Endometrial microvascular endothelial cells (primary cell): ENCODE measurements at regions not wholly inside any gene's neighbourhood (a gene's known extent, or its start where the extent isn't known, plus 50 kb on each side); places are given as distances from the start of the nearest gene placed in this dataset.
"Not testable (repeated sequence)": the region's sequence is repeated elsewhere in the genome, so short reads cannot be mapped to it uniquely, and the experiment has no call there.

ENCODE experiments used
- in situ Hi-C: cut with HindIII; loops from 2 replicates; pipeline ENCODE4 v1.10.0; 2017; ENCODE audit warnings: low sequenced_read_pairs, low pct_unique_long_range_greater_than_20kb; ENCODE audit errors: inconsistent ontology term

DNA sequence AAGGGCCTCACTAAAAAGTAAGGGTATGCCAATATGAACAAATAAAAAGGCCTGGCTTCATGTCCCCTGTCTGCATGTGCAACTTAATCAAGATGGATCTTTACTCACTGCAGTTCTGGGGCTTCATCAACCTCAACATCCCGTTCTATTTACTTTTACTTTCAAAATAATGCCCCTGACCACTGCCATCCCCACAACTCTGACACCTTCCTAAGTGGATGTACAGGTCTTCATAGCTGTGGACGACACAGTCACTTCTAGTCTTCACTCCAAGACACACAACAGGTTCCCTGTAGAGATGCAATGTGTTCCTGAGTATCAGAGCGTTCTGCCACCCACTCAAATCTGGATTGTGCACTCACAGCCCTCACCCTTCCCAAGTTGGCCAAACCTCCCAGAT, 136.1 kb downstream of the ENC1 start:
- in situ Hi-C loops = no loop called here

DNA sequence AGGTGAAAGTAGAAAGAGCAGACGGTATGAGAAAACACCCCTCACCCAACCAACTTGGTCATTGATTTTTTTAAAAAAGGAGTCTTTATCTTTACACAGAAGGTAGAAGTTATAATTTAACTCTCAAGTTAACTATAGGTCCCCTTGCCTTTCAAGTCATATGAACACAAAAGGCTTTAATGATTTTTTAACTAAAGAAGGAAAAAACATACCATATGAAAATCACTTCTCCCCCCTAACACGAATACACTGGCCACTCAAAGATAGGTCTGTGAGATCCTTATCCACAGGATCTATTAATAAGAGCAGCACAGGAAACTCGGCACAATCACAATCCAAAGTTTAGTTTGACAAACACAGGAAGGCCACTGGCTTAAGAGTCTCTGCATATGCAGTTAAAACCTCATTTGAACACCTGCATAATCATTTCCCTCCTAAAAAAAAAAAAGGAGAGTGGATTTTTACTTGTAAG, 138.0 kb downstream of the ENC1 start:
- in situ Hi-C loops = no loop called here

DNA sequence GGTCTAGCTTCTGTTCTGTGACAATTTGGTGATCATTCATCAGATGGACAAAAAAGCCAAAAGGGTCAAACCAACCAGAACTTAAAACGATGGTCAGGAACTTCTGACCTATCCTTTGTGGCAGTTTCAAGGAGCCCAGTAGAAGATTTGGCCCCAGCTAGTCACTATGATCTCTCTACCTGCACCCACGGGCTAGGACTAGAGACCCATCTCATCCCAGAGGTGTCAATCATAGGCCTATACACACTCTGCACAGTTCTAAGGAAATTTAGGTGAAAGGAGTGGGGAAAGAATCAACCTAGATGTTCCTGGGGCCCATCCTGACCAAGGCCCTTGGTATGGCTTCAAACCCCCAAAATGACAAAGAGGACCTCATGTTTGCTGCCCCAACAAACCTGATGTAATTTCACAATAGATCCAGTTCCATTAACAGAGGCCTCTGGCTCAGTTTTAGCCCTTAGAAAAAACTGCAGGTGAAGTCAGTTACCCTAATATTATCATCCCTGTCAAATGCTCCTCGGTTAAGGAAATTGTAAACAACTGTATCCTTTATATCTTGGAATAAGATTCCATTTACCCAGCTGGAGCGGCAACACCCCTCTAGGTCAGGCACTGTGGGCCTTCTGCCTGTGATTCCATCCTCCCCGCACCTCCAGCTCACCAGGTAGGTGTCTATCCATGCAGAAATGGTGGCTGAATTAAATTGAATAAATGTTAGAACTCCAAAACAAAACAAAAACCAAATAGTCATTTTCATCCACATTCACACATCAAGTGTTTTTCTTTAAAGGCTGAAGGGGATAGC, 138.7 kb downstream of the ENC1 start:
- in situ Hi-C loops = no loop called here

DNA sequence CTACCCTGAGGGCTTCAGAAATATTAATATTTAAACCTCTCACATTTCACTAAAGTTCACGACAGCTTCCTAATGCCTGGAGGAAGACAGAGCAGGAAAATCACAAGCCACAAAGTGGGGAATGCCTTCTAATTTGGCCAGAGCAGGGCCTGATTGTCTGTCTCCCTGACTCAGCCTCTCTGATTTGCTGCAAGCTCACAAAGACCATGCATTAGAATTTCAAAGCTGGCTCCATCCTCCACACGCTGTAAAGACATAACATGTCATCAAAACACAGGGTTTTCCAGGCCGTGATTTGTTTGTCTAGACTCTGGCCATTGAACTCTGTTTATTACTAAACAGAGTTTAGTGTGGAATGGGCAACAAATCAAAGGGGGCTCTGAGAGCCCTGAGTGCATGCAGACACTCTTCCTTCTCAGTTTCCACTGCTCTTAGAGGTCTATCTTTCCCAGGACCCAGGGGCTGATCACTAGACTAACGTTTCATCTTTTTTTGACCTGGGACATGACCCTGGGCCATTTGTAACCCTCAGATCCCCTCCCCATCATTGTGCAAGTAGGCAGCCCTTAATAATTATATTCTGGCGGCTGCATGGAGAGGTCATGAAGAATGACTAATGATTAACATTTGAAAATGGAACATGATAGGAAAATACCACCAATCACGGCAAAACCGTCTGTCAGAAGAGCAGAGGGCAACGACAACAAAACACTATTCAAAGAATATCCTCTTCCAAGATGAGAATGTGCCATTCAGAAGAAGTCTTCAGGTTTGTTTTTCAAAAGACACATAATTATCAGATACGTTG, 140.2 kb downstream of the ENC1 start:
- in situ Hi-C loops = no loop called here

DNA sequence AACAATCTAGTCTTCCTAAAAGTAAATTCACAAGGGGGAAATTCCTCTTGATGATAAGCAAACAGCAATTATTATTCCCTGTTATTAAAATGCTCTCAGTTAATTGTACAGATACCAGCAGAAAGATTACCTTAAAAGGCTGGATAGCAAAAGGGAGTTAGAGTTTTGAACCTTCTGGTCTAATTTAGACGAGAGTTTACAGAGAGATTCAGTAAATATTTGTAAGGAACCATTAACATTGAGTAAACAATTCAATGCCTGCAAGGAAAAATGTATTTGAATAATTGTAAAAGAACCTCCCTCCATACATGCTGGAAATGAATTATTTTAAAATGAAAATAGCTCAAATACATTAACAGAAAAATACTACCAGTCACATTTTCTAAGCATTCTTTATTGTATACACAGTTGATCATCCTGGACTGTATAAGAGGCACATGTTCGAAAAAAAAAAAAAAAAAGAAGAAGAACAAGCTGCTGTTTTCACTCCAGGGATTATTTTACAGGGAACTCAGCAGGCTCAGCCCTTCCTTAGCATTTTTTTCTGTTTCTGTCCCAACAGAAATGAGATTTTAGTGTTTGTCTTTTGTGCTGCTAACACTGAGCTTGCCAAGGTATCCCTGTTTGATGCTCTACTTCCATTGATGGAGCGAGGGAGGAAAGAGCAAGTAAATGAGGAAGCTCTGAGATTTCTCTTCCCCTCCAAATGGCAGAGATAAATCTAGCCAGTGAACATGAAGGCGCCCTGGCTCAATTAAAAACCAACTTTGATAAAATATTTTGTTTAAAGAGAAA, 141.1 kb downstream of the ENC1 start:
- in situ Hi-C loops = no loop called here

DNA sequence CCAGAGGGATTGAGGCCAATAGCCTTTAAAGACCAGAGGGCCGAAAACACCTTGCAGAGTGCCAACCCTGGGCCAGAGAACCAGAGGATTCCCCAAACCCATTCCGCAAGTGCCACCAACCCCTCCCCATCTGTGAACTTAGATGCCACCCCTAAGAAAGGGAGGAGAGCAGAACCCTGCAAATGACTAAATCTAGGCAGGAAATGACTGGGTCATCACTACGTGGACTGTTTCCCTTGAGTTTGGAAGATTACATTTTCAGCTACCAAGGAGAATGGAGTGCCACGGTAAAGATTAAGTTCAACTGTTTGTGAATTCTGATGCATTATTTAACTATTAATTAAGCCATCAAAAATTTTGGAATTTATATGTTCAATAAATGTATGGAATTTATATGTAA, 142.8 kb downstream of the ENC1 start:
- in situ Hi-C loops = no loop called here

DNA sequence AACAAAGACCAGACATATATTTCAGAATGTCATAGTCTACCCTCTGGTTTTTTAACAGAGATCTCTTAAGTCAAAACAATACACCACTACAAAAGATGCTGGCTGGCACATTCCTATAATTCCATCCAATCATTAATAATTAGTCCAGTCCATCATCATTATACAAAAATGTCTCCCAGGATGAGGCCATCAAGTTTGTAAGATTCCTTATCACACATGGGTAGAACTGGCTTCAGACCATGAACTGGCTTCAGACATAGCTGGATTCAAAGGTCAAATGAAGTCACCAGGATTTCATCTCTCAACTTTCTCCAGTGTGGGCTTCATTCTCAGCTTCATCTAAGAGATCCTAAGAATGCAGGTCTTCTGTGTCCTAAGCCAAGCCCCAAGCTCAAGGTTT, 147.1 kb downstream of the ENC1 start:
- in situ Hi-C loops = no loop called here

DNA sequence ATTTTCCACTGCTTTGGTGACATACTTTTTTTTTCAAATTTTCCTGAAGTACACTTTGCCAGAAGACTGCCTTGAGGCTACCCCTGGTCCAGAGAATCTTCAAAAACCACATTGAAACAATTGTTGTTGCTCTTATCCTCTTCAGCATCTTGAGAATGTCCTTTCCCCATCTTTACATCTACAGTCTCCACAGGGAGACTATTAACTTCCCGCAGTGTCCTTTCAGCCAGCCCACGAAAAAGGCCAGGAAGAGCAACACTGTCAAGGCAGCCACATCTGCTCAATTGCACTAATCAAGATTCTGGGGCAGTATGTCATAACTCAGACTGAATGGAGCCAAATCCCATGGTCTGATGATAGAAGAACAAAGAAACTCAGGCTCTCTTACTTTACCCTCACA, 148.3 kb downstream of the ENC1 start:
- in situ Hi-C loops = no loop called here

DNA sequence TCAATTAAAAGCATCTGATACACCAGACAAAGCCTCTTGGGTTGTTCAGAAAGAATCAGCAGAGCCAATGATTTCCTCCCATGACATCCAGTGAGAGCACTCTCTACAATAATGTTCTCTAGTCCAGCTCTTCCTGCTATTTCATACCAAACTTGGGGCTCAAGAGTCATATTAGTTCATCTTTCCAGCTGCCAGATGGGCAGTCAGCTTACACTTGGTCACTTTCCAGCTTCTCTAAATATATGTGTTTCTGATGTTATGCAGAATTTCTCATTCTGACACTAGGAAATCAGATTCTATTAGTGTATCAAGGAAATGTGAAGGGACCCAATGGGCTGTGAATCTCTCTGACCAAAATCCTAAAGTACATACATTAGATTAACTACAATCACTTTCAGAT, 148.9 kb downstream of the ENC1 start:
- in situ Hi-C loops = no loop called here

DNA sequence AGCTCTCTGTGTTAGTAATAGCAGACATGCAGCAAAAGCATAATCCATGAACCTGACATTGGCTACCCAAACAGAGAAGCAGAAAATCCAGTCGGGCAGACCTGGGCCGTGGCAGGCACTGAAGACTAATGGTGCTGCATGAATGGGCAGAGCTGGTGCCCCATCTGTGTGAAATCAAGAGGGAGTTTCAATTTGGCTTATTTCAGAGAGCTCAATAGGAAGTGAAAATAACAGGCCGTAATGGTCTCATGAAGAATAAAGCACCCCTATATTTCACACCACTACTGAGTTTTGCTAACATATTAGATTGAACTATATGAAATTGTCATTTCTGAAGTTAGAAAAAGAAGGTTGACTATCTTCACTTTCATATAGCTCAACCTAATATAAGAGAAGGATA, 149.7 kb downstream of the ENC1 start:
- in situ Hi-C loops = no loop called here

DNA sequence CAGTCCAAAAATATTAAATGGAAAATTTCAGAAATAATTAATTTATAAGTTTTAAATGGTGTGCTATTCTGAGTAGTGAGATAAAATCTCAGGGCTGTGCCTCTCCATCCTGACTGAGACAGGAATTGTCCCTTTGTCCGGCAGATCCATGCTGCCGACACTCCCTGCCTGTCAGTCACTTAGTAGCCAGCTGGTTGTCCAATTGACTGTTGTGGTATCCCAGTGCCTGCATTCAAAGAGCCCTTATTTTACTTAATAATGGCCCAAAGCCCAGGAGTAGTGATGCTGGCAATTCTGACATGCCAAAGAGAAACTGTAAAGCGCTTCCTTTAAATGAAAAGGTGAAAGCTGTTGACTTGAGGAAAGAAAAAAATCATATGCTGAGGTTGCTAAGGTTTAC, 157.5 kb downstream of the ENC1 start:
- in situ Hi-C loops = no loop called here

DNA sequence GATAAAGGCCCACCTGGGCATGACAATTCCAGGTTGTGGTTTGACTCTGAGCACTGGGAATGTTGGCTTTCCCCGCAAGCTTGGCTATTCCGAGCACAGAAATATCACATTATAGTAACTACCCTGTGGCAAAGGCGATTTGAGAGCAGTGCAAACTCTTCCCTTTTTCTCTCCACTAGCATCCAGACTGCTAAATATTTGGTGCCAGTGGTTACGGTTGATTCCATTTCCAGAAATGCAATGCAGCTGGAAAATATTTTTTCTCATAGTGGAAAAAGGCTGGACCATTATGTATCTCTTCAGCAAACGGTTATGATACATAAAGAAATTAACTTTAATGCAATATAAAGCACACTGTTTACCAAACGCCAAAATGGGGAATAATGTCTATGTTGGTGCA, 158.0 kb downstream of the ENC1 start:
- in situ Hi-C loops = no loop called here

DNA sequence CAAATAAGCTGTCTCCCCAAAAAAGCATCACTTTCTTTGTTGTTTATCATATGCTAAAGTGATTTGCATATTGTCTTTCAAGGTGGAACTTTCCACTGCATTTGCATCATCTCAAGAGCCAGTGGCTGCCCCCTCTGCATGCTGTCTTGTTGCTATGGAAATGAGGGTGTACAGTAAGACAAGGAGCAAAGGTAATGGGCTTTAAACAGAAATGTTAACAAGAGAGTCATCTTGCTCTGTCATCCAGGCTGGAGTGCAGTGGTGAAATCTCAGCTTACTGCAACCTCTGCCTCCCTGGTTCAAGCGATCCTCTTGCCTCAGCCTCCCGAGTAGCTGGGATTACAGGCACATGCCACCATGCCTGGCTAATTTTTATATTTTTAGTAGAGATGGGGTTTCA, 159.2 kb downstream of the ENC1 start:
- in situ Hi-C loops = not testable (repeated sequence)

DNA sequence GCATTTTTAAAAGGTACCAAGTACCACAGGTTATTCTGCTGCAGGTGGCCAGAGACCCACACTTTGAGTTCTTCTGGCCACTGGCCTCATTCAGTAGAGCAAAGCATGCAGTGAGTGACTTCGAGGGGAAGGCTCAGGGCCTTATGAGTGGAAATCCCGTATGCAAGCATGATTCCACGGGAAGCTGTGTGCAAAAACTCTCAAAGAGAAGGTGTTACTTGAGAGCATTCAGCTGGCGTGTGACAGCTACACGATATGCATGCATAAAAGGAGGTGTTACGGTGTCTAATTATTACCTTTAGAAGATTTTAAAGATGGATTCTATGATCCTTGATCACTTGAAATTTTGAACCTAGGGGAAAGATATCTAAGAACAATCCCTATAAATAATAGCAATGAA, 160.3 kb downstream of the ENC1 start:
- in situ Hi-C loops = no loop called here

DNA sequence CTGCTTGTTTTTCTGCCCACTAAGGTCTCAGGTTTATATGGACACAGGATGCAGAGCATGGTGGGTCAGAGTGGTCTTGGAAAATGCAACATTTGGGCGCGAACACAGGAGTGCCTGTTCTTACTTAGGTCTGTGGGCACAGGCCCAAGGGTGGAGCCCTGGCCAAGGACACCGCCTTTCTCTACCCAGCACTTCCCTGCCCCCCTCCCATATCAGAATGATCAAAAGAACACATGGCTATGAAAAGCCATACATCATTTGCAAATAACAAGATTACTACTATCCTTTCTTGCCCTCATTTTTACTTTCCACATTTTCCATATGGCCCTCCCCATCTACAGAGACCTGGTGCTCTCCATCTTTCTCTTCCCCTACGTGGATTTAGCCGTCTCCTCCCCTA, 162.2 kb downstream of the ENC1 start:
- in situ Hi-C loops = no loop called here

DNA sequence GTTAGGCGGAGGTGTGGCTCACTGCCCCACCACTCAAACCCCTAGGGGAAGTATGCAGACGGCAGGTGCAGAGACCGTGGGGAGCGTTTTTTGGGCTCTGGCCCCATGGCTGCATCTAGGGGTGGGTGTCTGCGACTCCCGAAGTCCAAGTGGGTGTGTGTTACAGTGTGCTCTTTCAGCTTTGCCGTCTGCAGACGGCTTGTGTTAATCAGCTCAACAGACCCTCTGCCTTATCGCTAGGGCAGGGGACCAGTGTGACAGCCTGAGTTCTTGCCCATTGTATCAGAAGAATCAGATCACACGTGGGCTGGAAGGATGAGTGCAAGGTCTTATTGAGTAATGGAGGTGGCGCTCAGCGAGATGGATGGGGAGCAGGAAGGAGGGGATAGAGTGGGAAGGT, 162.8 kb downstream of the ENC1 start:
- in situ Hi-C loops = no loop called here

DNA sequence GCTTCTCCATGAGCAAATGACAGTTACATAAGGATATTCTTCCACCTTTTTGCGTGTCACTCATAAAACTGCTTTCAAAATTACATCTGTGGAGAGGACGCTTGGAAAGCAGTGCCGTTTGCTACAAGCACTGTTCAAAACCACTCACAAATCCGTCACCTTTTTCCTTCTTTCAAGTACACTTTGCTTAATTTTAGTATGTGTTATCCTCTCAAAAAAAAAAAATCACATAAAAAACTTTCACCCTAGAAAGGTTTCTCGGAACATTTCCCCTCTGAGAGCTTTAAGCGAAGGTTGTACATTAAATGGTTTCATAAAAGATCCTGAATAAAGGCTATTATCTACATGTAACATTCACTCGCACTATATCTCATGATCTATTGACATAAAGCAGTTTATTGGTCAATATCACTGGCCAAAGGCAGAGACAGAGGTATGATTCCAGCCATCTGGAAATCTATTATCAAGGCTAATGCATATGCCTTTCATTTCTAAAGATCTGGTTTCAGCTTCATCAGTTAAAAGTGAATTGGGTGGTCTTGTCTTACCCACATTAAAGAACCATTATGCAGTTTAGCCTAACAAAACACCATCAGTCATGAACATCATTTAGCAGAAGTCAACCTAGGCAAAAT, 163.6 kb downstream of the ENC1 start:
- in situ Hi-C loops = no loop called here

DNA sequence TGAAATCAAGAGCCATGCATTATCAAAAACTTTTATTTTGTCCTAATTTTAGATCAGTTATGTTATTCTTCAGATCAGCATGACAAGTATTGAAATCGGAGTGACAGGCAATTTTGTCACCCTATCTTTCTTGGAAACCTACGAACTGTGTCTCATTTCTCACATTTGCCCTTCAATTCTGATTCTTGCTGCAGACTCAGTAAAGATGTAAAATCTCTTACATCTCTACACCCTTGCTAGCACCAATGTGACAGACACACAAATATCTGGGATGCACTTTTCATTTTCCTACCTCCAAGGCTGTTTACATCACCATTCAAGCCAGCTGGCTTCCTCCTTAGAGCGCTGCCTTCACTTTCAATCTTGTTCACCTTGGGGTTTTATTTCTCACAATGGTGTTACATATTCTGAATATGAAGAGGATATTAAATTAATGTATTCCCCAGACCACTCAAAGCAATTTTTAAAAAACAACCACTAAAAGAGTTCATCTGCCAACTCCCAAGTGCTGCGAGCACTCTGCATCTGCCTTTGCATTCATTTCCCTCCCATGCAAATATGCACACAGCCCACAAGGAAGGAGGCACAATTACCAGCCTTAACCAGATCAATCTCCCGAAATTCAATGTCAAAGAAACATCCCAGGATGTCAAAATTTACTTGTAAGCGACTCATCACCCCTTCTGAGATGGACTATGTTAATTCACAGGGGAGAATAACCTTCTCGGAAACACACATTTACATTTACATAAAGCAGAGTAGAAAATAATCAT, 164.3 kb downstream of the ENC1 start:
- in situ Hi-C loops = no loop called here
